Neural cell (in vitro differentiated cells): ENCODE measurements at regions not wholly inside any gene's neighbourhood (a gene's known extent, or its start where the extent isn't known, plus 50 kb on each side); places are given as distances from the start of the nearest gene placed in this dataset.

Source experiments
- H2AFZ ChIP-seq: fragments of 200-600, 300-800 bp; sonication (generic), shearing (Covaris generic); 2 replicates; pipeline ENCODE4 v1.6.0; 2014; ENCODE audit warnings: low read depth, mild to moderate bottlenecking, antibody characterized with exemption, low read length, moderate library complexity
- H3F3A ChIP-seq: fragments of 200-600 bp; shearing (Covaris generic); 2 replicates; pipeline ENCODE4 v1.6.1; 2016; ENCODE audit warnings: mild to moderate bottlenecking, moderate library complexity, mixed read lengths, antibody characterized with exemption, low read length; ENCODE audit not compliant: insufficient read depth, poor library complexity, severe bottlenecking
- H3K27ac ChIP-seq: fragments of 200-600, 300-800 bp; sonication (generic), shearing (Covaris generic); 2 replicates; pipeline ENCODE4 v1.5.1; 2014; ENCODE audit warnings: mild to moderate bottlenecking, low read length, moderate library complexity
- H3K27me3 ChIP-seq: fragments of 300-800, 200-600 bp; sonication (generic), shearing (Covaris generic); 2 replicates; pipeline ENCODE4 v1.6.0; 2014; ENCODE audit warnings: mild to moderate bottlenecking, low read depth, low read length, moderate library complexity; ENCODE audit not compliant: insufficient read depth
- H3K36me3 ChIP-seq: fragments of 300-800, 200-600 bp; sonication (generic), shearing (Covaris generic); 2 replicates; pipeline ENCODE4 v1.5.1; 2014; ENCODE audit warnings: mild to moderate bottlenecking, antibody characterized with exemption, low read length, moderate library complexity; ENCODE audit not compliant: insufficient read depth
- H3K4me2 ChIP-seq: fragments of 300-800, 200-600 bp; sonication (generic), shearing (Covaris generic); 2 replicates; pipeline ENCODE4 v1.6.0; 2014; ENCODE audit warnings: mild to moderate bottlenecking, low read length
- H3K4me3 ChIP-seq: fragments of 300-800, 200-600 bp; sonication (generic), shearing (Covaris generic); 2 replicates; pipeline ENCODE4 v1.5.1; 2014; ENCODE audit warnings: mild to moderate bottlenecking, low read length, moderate library complexity
- H3K79me2 ChIP-seq: fragments of 200-600 bp; shearing (Covaris generic); replicated peaks from 2 replicates; pipeline ENCODE4 v1.6.0; 2014; ENCODE audit warnings: mild to moderate bottlenecking, low read length, moderate library complexity; ENCODE audit not compliant: insufficient read depth
- H3K9ac ChIP-seq: fragments of 300-800, 200-600 bp; sonication (generic), shearing (Covaris generic); 2 replicates; pipeline ENCODE4 v1.6.1; 2016; ENCODE audit warnings: mild to moderate bottlenecking, low read length, mixed read lengths
- H3K9me2 ChIP-seq: fragments of 200-600 bp; shearing (Covaris generic); 2 replicates; pipeline ENCODE4 v1.6.1; 2016; ENCODE audit warnings: mild to moderate bottlenecking, low read length, mixed read lengths; ENCODE audit not compliant: insufficient read depth
- H3K9me3 ChIP-seq: fragments of 200-600, 300-800 bp; sonication (generic), shearing (Covaris generic); 2 replicates; pipeline ENCODE4 v1.6.1; 2016; ENCODE audit warnings: mild to moderate bottlenecking, mixed run types, low read length, moderate library complexity, mixed read lengths
- H4K20me1 ChIP-seq: fragments of 200-600 bp; shearing (Covaris generic); 2 replicates; pipeline ENCODE4 v1.6.1; 2016; ENCODE audit warnings: mild to moderate bottlenecking, mixed run types; ENCODE audit not compliant: insufficient read depth
- EP300 ChIP-seq: fragments of 450-650 bp; conservative IDR thresholded peaks from 2 replicates; pipeline ENCODE4 v1.6.1; 2014; ENCODE audit warnings: antibody characterized with exemption, mild to moderate bottlenecking, moderate library complexity; ENCODE audit not compliant: poor library complexity, severe bottlenecking
- EZH2 ChIP-seq: fragments of 200-600, 300-800 bp; shearing (Covaris generic), sonication (generic); IDR thresholded peaks from 2 replicates; pipeline ENCODE4 v1.6.1; 2014; ENCODE audit warnings: antibody characterized with exemption, low read length, borderline replicate concordance, mild to moderate bottlenecking; ENCODE audit not compliant: insufficient read depth, poor library complexity, severe bottlenecking
- MXI1 ChIP-seq: fragments of 450-650 bp; conservative IDR thresholded peaks from 2 replicates; pipeline ENCODE4 v1.6.1; 2014; ENCODE audit warnings: antibody characterized with exemption, mild to moderate bottlenecking; ENCODE audit not compliant: poor library complexity, severe bottlenecking
- POLR2AphosphoS5 ChIP-seq: IDR thresholded peaks from 2 replicates; pipeline ENCODE4 v1.6.1; 2012
- RAD21 ChIP-seq: fragments of 450-650 bp; conservative IDR thresholded peaks from 2 replicates; pipeline ENCODE4 v1.6.1; 2014; ENCODE audit warnings: antibody characterized with exemption, mild to moderate bottlenecking, moderate library complexity
- SMC3 ChIP-seq: fragments of 450-650 bp; conservative IDR thresholded peaks from 2 replicates; pipeline ENCODE4 v1.6.1; 2014; ENCODE audit warnings: antibody characterized with exemption, mild to moderate bottlenecking, moderate library complexity; ENCODE audit not compliant: poor library complexity
- TAF1 ChIP-seq: IDR thresholded peaks from 2 replicates; pipeline ENCODE4 v1.6.1; 2012; ENCODE audit warnings: low read depth
- TF ChIP-seq, protein P1 (sequence below): fragments of 450-650 bp; IDR thresholded peaks from 2 replicates; pipeline ENCODE4 v1.5.1; 2014; ENCODE audit warnings: antibody characterized with exemption, mild to moderate bottlenecking, moderate library complexity; ENCODE audit not compliant: poor library complexity, severe bottlenecking
- TF ChIP-seq, protein P2 (sequence below): IDR thresholded peaks from 2 replicates; pipeline ENCODE4 v1.6.1; 2012; ENCODE audit warnings: borderline replicate concordance

DNA sequence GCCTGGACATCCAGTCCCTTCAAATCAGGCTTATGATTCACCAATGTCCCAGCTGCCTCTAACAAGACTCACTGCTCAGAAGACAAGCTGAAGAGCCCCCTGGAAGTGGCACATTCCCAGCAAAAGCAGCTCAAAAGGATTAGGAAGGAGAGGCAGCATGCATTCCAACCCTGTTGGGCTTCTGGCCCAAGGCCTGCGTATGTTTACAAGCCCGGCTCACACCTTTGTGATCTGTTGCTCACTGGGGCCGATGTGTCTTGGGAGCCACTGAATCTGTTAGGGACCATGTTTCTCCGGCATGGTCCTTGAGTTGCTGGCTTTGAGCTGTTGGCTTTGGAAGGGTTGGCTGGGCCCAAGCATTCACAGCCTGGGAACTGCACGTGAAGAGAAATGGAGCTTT lies 81.2 kb upstream of the C1orf174 start:
- Histone ChIP-seq H3K79me2 (no peaks in the 10 kb centered on the region), H3K9me2 (no peaks in the 10 kb centered on the region), H3K9me3 (no peaks in the 10 kb centered on the region), H3K4me2 (no peak overlapping the region), H2AFZ (no peak overlapping the region), H3K9ac (no peak overlapping the region), H3K27me3 (no peaks in the 10 kb centered on the region), H4K20me1 (no peaks in the 10 kb centered on the region), H3F3A (no peaks in the 10 kb centered on the region), H3K4me3 (no peak overlapping the region), H3K36me3 (no peaks in the 10 kb centered on the region), H3K27ac (no peak overlapping the region)
- TF ChIP-seq EZH2 (no peak), SMC3 (no peak), RAD21 (no peak), TAF1 (no peak), MXI1 (no peak), EP300 (no peak), POLR2AphosphoS5 (no peak)
- TF ChIP-seq, protein P1, sequence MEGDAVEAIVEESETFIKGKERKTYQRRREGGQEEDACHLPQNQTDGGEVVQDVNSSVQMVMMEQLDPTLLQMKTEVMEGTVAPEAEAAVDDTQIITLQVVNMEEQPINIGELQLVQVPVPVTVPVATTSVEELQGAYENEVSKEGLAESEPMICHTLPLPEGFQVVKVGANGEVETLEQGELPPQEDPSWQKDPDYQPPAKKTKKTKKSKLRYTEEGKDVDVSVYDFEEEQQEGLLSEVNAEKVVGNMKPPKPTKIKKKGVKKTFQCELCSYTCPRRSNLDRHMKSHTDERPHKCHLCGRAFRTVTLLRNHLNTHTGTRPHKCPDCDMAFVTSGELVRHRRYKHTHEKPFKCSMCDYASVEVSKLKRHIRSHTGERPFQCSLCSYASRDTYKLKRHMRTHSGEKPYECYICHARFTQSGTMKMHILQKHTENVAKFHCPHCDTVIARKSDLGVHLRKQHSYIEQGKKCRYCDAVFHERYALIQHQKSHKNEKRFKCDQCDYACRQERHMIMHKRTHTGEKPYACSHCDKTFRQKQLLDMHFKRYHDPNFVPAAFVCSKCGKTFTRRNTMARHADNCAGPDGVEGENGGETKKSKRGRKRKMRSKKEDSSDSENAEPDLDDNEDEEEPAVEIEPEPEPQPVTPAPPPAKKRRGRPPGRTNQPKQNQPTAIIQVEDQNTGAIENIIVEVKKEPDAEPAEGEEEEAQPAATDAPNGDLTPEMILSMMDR: no peak
- TF ChIP-seq, protein P2, sequence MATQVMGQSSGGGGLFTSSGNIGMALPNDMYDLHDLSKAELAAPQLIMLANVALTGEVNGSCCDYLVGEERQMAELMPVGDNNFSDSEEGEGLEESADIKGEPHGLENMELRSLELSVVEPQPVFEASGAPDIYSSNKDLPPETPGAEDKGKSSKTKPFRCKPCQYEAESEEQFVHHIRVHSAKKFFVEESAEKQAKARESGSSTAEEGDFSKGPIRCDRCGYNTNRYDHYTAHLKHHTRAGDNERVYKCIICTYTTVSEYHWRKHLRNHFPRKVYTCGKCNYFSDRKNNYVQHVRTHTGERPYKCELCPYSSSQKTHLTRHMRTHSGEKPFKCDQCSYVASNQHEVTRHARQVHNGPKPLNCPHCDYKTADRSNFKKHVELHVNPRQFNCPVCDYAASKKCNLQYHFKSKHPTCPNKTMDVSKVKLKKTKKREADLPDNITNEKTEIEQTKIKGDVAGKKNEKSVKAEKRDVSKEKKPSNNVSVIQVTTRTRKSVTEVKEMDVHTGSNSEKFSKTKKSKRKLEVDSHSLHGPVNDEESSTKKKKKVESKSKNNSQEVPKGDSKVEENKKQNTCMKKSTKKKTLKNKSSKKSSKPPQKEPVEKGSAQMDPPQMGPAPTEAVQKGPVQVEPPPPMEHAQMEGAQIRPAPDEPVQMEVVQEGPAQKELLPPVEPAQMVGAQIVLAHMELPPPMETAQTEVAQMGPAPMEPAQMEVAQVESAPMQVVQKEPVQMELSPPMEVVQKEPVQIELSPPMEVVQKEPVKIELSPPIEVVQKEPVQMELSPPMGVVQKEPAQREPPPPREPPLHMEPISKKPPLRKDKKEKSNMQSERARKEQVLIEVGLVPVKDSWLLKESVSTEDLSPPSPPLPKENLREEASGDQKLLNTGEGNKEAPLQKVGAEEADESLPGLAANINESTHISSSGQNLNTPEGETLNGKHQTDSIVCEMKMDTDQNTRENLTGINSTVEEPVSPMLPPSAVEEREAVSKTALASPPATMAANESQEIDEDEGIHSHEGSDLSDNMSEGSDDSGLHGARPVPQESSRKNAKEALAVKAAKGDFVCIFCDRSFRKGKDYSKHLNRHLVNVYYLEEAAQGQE: no peak

DNA sequence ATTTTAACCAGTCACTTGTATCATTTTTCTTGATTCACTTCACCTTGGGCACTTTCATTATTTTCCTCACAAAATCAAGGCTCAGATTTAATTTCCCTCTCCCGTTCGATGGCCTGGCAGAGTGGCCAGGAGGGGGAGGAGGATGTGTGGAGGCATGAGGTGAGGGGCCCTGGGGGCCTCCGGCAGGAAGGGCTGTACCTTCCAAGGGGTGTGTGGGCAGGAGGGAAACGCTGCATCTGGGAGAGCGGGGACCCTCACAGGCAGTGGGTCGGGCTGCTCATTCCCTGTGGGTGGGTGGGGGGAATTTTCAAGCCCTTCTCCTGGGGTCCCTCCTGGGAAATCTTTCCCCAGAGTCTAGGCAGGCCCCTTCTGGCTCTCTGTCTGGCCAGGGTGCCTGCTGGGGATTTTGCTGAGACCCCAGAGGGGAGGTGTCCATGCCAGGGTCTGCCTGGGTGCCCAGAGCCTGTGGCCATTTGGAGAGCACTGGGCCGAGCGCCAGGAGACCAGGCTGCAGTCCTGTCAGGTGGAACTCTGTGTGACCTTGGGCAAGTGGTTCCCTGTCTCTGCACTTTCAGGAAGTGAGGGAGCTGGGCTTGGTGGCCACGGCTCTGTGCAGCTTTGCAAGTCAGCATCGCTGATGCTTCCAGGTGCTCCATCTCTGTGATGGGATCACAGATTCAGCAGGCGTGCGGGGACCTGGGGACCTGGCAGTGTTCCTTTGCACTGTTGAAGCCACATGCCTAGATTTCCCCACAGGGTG lies 81.9 kb upstream of the C1orf174 start:
- no peaks in the 10 kb centered on the region for H3K36me3 ChIP-seq
- no peak overlapping the region for H2AFZ ChIP-seq
- H3K4me3 ChIP-seq: no peak overlapping the region
- no peaks in the 10 kb centered on the region for H3K9me2 ChIP-seq
- no peak overlapping the region for H3K27ac ChIP-seq
- H3K9me3 ChIP-seq: no peaks in the 10 kb centered on the region
- no peaks in the 10 kb centered on the region for H4K20me1 ChIP-seq
- no peaks in the 10 kb centered on the region for H3K27me3 ChIP-seq
- TF ChIP-seq EZH2: no peak
- TF ChIP-seq EP300: no peak
- TF ChIP-seq TAF1: no peak
- no peak for TF ChIP-seq SMC3
- no peak for TF ChIP-seq RAD21
- TF ChIP-seq MXI1: no peak
- TF ChIP-seq POLR2AphosphoS5: no peak
- TF ChIP-seq, protein P1: no peak
- TF ChIP-seq, protein P2: no peak
- H3F3A ChIP-seq: no peaks in the 10 kb centered on the region
- no peaks in the 10 kb centered on the region for H3K79me2 ChIP-seq
- no peak overlapping the region for H3K9ac ChIP-seq
- no peak overlapping the region for H3K4me2 ChIP-seq
